ENCODE measurements at regions not wholly inside any gene's neighbourhood (a gene's known extent, or its start where the extent isn't known, plus 50 kb on each side); places are given as distances from the start of the nearest gene placed in this dataset.

DNA sequence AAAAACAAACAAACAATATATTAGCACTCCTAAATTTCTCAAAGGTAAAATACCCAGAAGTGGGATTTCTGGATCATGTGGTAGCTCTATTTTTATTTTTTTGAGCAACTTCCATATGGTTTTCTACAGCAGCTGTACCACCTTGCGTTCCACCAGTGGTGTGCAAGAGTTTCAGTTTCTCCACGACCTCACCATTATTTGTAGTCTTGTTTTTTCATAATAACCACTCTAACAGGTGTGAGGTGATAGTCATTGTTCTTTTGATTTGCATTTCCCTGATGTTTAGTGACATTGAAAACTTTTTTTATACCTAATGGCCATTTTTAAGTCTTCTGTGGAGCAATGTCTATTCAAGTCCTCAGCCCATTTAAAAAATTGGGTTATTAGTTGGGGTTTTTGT lies 127.3 kb upstream of the SLC38A2 start:
- Histone ChIP-seq H3K18ac (ENCODE audit: low read depth, low read length) (no peak overlapping the region; the same call in 1 of the 2 replicates), H3K9ac (ENCODE audit: low read depth, low read length) (no peak overlapping the region), H3K56ac (ENCODE audit: extremely low read depth, insufficient read depth, low read length) (no peak overlapping the region), H3K9me1 (ENCODE audit: insufficient read depth, low read length) (peaks cover under 1% of the 10 kb centered on the region; the same call in 1 of the 2 replicates), H4K8ac (ENCODE audit: low read depth in 2 of 2, low read length in 2 of 2) (no peak overlapping the region), H3K36me3 (ENCODE audit: control insufficient read depth, insufficient read depth, low read length) (no peaks in the 10 kb centered on the region), H3K4me2 (ENCODE audit: low read depth, low read length) (no peak overlapping the region), H3K27me3 (ENCODE audit: control insufficient read depth, insufficient read depth, low read length) (no peaks in the 10 kb centered on the region), H2AFZ (replicated peaks; ENCODE audit: low read length, poor library complexity) (no peak overlapping the region), H3K14ac (replicated peaks; ENCODE audit: low read depth, low read length) (no peak overlapping the region), H3K4ac (ENCODE audit: low read depth, low read length) (no peak overlapping the region), H4K5ac (ENCODE audit: low read depth, low read length) (no peak overlapping the region), H2AK5ac (ENCODE audit: low read depth, low read length) (no peak overlapping the region), H2AK9ac (replicated peaks; ENCODE audit: low read depth, low read length, poor library complexity) (no peak overlapping the region), H4K91ac (ENCODE audit: insufficient read depth, low read depth, low read length) (no peak overlapping the region), H3K9me3 (ENCODE audit: control insufficient read depth, insufficient read depth, low read length) (peaks cover 2% of the 10 kb centered on the region; the same call in 1 of the 2 replicates), H3K23ac (ENCODE audit: low read depth, low read length) (no peak overlapping the region), H2BK120ac (ENCODE audit: low read depth, low read length) (no peak overlapping the region), H3K4me3 (ENCODE audit: insufficient read depth, low read depth, low read length) (no peak overlapping the region), H3K27ac (ENCODE audit: insufficient read depth, low read length) (no peak overlapping the region), H4K20me1 (ENCODE audit: insufficient read depth, low read length) (no peaks in the 10 kb centered on the region), H2BK15ac (ENCODE audit: low read depth, low read length) (0 out of 3 replicates have a peak overlapping the region, but pooled peaks have one; percentile 32), H2BK20ac (ENCODE audit: low read depth, low read length) (no peak overlapping the region), H2BK5ac (ENCODE audit: low read depth, low read length, poor library complexity, severe bottlenecking) (peak overlapping the region; percentile 8), H3K79me1 (ENCODE audit: low read depth in 1 of 2, low read length in 2 of 2) (peaks cover 4 to 6% of the 10 kb centered on the region in 2 experiments; a peak in 2 of 4 replicates), H3K4me1 (ENCODE audit: control insufficient read depth, insufficient read depth, low read length) (peaks cover 8% of the 10 kb centered on the region)
- ATAC-seq (ENCODE audit: low read depth): no peak
- BruUV-seq (replicated peaks): no TSS peak
- TF ChIP-seq POLR2A (IDR thresholded peaks at IDR 0.05; ENCODE audit: low read depth, low read length) (no peak), MAFK (IDR thresholded peaks at IDR 0.05; ENCODE audit: low read depth, low read length) (no peak), MXI1 (IDR thresholded peaks at IDR 0.05; ENCODE audit: borderline replicate concordance, low read depth, low read length) (no peak), BHLHE40 (IDR thresholded peaks at IDR 0.05; ENCODE audit: low read depth, low read length) (no peak), MAZ (IDR thresholded peaks at IDR 0.05; ENCODE audit: borderline replicate concordance, low read depth, low read length) (no peak), FOS (IDR thresholded peaks at IDR 0.05; ENCODE audit: low read depth, low read length) (no peak), CEBPB (IDR thresholded peaks at IDR 0.05; ENCODE audit: low read depth, low read length) (no peak), NFE2L2 (IDR thresholded peaks at IDR 0.05; ENCODE audit: low read depth, low read length) (no peak), RAD21 (IDR thresholded peaks at IDR 0.05; ENCODE audit: low read length) (no peak), CHD1 (IDR thresholded peaks at IDR 0.05; ENCODE audit: low read depth, low read length) (no peak), SMC3 (IDR thresholded peaks at IDR 0.05; ENCODE audit: low read depth, low read length) (no peak), RFX5 (IDR thresholded peaks at IDR 0.05; ENCODE audit: low read depth, low read length) (no peak), RCOR1 (IDR thresholded peaks at IDR 0.05; ENCODE audit: insufficient replicate concordance, low read length) (no peak)
- TF ChIP-seq, protein P1, sequence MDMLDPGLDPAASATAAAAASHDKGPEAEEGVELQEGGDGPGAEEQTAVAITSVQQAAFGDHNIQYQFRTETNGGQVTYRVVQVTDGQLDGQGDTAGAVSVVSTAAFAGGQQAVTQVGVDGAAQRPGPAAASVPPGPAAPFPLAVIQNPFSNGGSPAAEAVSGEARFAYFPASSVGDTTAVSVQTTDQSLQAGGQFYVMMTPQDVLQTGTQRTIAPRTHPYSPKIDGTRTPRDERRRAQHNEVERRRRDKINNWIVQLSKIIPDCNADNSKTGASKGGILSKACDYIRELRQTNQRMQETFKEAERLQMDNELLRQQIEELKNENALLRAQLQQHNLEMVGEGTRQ (IDR thresholded peaks at IDR 0.05; ENCODE audit: low read depth, low read length): no peak
- TF ChIP-seq, protein P2, sequence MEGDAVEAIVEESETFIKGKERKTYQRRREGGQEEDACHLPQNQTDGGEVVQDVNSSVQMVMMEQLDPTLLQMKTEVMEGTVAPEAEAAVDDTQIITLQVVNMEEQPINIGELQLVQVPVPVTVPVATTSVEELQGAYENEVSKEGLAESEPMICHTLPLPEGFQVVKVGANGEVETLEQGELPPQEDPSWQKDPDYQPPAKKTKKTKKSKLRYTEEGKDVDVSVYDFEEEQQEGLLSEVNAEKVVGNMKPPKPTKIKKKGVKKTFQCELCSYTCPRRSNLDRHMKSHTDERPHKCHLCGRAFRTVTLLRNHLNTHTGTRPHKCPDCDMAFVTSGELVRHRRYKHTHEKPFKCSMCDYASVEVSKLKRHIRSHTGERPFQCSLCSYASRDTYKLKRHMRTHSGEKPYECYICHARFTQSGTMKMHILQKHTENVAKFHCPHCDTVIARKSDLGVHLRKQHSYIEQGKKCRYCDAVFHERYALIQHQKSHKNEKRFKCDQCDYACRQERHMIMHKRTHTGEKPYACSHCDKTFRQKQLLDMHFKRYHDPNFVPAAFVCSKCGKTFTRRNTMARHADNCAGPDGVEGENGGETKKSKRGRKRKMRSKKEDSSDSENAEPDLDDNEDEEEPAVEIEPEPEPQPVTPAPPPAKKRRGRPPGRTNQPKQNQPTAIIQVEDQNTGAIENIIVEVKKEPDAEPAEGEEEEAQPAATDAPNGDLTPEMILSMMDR (conservative IDR thresholded peaks at IDR 0.05; ENCODE audit: low read depth, low read length): no peak
- TF ChIP-seq, protein P3, sequence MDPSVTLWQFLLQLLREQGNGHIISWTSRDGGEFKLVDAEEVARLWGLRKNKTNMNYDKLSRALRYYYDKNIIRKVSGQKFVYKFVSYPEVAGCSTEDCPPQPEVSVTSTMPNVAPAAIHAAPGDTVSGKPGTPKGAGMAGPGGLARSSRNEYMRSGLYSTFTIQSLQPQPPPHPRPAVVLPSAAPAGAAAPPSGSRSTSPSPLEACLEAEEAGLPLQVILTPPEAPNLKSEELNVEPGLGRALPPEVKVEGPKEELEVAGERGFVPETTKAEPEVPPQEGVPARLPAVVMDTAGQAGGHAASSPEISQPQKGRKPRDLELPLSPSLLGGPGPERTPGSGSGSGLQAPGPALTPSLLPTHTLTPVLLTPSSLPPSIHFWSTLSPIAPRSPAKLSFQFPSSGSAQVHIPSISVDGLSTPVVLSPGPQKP (IDR thresholded peaks at IDR 0.05; ENCODE audit: borderline replicate concordance, low read depth, low read length): no peak
- no peak for DNase-seq
- ChIA-PET POLR2A (ENCODE audit: unreplicated experiment) (no interaction called here), CTCF (no interaction called here)
- no CpG with 5 or more reads among the region's 2 CpGs for WGBS, 2 experiments (ENCODE audit: extremely low coverage in 2 of 2, insufficient read length in 1 of 2)
- dilution Hi-C loops (cut with HindIII; ENCODE audit: low sequenced_read_pairs, unreplicated experiment): no loop called here
- in situ Hi-C loops (cut with MboI; ENCODE audit: low sequenced_read_pairs): loop anchor here (10.0 kb wide), 1 partner anchor 115 kb away; no protein-coding TSS in a partner anchor
- intact Hi-C loops (cut with micrococcal nuclease): loop anchor here (10.0 kb wide), 2 partner anchors 235 to 435 kb away; partner anchors contain the start of gene SLC38A1

Data from IMR-90 (cell line).